Adrenal gland (tissue), 5 donors: ENCODE measurements at regions not wholly inside any gene's neighbourhood (a gene's known extent, or its start where the extent isn't known, plus 50 kb on each side); places are given as distances from the start of the nearest gene placed in this dataset.

Experiments
- POLR2A ChIP-seq, 2 donors: fragments of 450-650 bp; IDR thresholded peaks; one replicate each; pipeline ENCODE4 v1.6.1; 2017; ENCODE audit warnings: antibody characterized with exemption in 2 of 2, mild to moderate bottlenecking in 2 of 2, moderate library complexity in 1 of 2
- TF ChIP-seq, protein P1 (sequence below), 6 experiments: fragments of 450-650 bp in 4 of 6; fragments of 200-600 bp in 2 of 6; sonication (generic) in 1 of 6; IDR thresholded peaks; 1 replicate in 5 of 6; 2 replicates in 1 of 6; pipeline versions ENCODE4 v1.5.1 to v1.8.0; 2016 to 2021; ENCODE audit warnings: antibody characterized with exemption in 6 of 6, mild to moderate bottlenecking in 2 of 6, moderate library complexity in 1 of 6
- donor health status: DM: no; HTN: no; CAD: no.

DNA sequence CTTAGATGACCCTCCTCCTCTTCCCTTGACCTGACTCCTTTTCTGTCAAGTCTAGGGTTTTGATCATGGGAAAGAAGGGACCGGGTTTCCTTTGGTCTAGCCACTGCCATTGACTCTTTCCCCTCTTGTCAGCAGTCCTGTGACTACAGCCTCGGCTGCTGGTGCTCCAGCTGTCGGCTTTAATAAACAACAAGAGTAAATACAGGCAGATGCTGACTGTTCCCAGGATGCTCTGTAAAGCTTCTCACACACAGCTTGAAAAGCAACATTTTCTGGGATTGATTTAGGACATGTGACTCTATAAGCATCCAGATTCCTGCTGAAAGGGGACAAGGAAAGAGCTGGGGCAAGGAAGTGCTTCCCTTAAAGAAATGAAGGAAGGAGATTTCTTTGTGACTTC, 53.5 kb upstream of the CTTNBP2NL start:
- TF ChIP-seq POLR2A (IDR thresholded peaks at IDR 0.05): no peak
- TF ChIP-seq, protein P1, sequence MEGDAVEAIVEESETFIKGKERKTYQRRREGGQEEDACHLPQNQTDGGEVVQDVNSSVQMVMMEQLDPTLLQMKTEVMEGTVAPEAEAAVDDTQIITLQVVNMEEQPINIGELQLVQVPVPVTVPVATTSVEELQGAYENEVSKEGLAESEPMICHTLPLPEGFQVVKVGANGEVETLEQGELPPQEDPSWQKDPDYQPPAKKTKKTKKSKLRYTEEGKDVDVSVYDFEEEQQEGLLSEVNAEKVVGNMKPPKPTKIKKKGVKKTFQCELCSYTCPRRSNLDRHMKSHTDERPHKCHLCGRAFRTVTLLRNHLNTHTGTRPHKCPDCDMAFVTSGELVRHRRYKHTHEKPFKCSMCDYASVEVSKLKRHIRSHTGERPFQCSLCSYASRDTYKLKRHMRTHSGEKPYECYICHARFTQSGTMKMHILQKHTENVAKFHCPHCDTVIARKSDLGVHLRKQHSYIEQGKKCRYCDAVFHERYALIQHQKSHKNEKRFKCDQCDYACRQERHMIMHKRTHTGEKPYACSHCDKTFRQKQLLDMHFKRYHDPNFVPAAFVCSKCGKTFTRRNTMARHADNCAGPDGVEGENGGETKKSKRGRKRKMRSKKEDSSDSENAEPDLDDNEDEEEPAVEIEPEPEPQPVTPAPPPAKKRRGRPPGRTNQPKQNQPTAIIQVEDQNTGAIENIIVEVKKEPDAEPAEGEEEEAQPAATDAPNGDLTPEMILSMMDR (IDR thresholded peaks at IDR 0.05): no peak
